Uterus (tissue), 2 donors: ENCODE measurements at regions not wholly inside any gene's neighbourhood (a gene's known extent, or its start where the extent isn't known, plus 50 kb on each side); places are given as distances from the start of the nearest gene placed in this dataset.

Experiments used
- POLR2A ChIP-seq, 2 donors: fragments of 450-650 bp; IDR thresholded peaks; one replicate each; pipeline ENCODE4 v1.6.1; 2016; ENCODE audit warnings: antibody characterized with exemption in 2 of 2, mild to moderate bottlenecking in 1 of 2, moderate library complexity in 1 of 2
- TF ChIP-seq, protein P1 (sequence below), 4 experiments: fragments of 200-600 bp in 2 of 4; fragments of 450-650 bp in 2 of 4; sonication (generic) in 2 of 4; IDR thresholded peaks; one replicate each; pipeline ENCODE4 v1.5.1; 2016 to 2019; ENCODE audit warnings: antibody characterized with exemption in 4 of 4, mild to moderate bottlenecking in 2 of 4, moderate library complexity in 1 of 4

DNA sequence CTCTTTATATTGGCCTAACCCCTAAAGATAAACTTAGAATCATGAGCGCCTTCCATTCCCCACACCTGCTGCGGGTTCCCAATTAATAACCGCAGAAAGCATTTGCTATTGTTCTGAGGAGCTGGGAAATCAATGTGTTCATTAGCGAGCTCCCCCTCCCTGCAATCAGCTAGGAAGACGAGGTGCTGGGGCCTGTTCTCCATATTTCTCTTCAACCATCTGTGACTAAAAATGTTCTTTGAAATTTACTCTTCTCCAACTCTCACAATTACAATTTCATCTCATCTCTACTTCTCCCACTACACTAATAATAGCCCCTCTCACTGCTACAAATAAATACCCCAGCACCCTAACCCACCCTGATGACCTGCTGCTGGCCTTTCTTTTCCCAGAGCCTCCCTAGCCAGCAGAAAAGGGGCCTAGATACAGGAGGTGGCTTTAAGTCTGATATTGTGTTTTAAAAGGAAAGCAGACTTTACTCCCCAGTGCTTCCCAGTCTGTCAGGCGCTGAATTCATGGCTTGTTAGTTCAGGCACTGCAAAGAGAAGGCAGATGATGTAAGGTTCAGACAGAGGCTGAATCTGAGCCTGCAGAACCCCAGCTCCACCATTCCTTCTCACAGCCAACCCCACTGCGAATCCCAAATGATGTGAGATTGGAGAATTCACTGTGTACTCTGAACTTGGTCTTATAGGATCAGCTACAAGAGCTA is 477.5 kb upstream of the DAB1 start:
- TF ChIP-seq, protein P1, sequence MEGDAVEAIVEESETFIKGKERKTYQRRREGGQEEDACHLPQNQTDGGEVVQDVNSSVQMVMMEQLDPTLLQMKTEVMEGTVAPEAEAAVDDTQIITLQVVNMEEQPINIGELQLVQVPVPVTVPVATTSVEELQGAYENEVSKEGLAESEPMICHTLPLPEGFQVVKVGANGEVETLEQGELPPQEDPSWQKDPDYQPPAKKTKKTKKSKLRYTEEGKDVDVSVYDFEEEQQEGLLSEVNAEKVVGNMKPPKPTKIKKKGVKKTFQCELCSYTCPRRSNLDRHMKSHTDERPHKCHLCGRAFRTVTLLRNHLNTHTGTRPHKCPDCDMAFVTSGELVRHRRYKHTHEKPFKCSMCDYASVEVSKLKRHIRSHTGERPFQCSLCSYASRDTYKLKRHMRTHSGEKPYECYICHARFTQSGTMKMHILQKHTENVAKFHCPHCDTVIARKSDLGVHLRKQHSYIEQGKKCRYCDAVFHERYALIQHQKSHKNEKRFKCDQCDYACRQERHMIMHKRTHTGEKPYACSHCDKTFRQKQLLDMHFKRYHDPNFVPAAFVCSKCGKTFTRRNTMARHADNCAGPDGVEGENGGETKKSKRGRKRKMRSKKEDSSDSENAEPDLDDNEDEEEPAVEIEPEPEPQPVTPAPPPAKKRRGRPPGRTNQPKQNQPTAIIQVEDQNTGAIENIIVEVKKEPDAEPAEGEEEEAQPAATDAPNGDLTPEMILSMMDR (IDR thresholded peaks at IDR 0.05) = no peak
- TF ChIP-seq POLR2A (IDR thresholded peaks at IDR 0.05) = no peak
